PC-9 (cell line): ENCODE measurements at regions not wholly inside any gene's neighbourhood (a gene's known extent, or its start where the extent isn't known, plus 50 kb on each side); places are given as distances from the start of the nearest gene placed in this dataset.

Experiments used
- BruUV-seq: library from RNA; stranded (reverse); fragments of 400-500 nt; replicated peaks from 2 replicates; lab custom pipeline; 2021; lab: Mats Ljungman, UMichigan
- CTCF ChIA-PET: fragments of 300-600 bp; sonication (Branson Sonifier 250); formaldehyde crosslinking; loops from one replicate; lab custom pipeline; 2022; ENCODE audit warnings: antibody characterized with exemption; lab: Charles Lee
- POLR2A ChIA-PET: fragments of 300-600 bp; sonication (Branson Sonifier 250); formaldehyde crosslinking; loops from one replicate; lab custom pipeline; 2022; ENCODE audit warnings: antibody characterized with exemption; ENCODE audit not compliant: unreplicated experiment; lab: Charles Lee
- DNase-seq, 2 experiments: peaks; one replicate each; pipeline versions ENCODE4 v3.0.0 to v3.0.0-alpha.2; 2015 to 2022; ENCODE audit warnings: mixed read lengths in 1 of 2
- H2AFZ ChIP-seq: fragments of 200-600 bp; sonication (generic); 2 replicates; pipeline ENCODE4 v1.8.1; 2017; ENCODE audit warnings: antibody characterized with exemption
- H3F3A ChIP-seq: fragments of 200-600 bp; sonication (generic); 2 replicates; pipeline ENCODE4 v1.8.1; 2017; ENCODE audit warnings: antibody characterized with exemption, mild to moderate bottlenecking, low read depth; ENCODE audit not compliant: insufficient read depth
- H3K27ac ChIP-seq: fragments of 200-600 bp; sonication (generic); 2 replicates; pipeline ENCODE4 v1.6.1; 2016; ENCODE audit warnings: mixed run types
- H3K27me3 ChIP-seq: fragments of 200-600 bp; sonication (generic); 2 replicates; pipeline ENCODE4 v1.6.1; 2016; ENCODE audit warnings: low read depth, mixed run types; ENCODE audit not compliant: insufficient read depth
- H3K36me3 ChIP-seq: fragments of 200-600 bp; sonication (generic); 2 replicates; pipeline ENCODE4 v1.6.1; 2016; ENCODE audit warnings: low read depth, mixed run types
- H3K4me1 ChIP-seq: fragments of 200-600 bp; sonication (generic); replicated peaks from 2 replicates; pipeline ENCODE4 v1.6.1; 2016; ENCODE audit warnings: mixed run types; ENCODE audit not compliant: insufficient read depth
- H3K4me2 ChIP-seq: fragments of 200-600 bp; sonication (generic); 2 replicates; pipeline ENCODE4 v1.6.1; 2017; ENCODE audit warnings: mixed run types
- H3K4me3 ChIP-seq: fragments of 200-600 bp; sonication (generic); 2 replicates; pipeline ENCODE4 v1.6.1; 2016; ENCODE audit warnings: mixed run types
- H3K79me2 ChIP-seq: fragments of 200-600 bp; sonication (generic); 2 replicates; pipeline ENCODE4 v1.6.1; 2017; ENCODE audit warnings: low read depth, mixed run types
- H3K9me2 ChIP-seq: fragments of 200-600 bp; sonication (generic); 2 replicates; pipeline ENCODE4 v1.8.1; 2017; ENCODE audit warnings: mild to moderate bottlenecking; ENCODE audit not compliant: insufficient read depth
- H3K9me3 ChIP-seq: fragments of 200-600 bp; sonication (generic); 2 replicates; pipeline ENCODE4 v1.8.1; 2016; ENCODE audit warnings: low read depth; ENCODE audit not compliant: insufficient read depth
- H4K20me1 ChIP-seq: fragments of 200-600 bp; sonication (generic); 2 replicates; pipeline ENCODE4 v1.8.1; 2017; ENCODE audit not compliant: insufficient read depth
- EZH2 ChIP-seq: fragments of 200-600 bp; sonication (generic); IDR thresholded peaks from 2 replicates; pipeline ENCODE4 v1.8.0; 2017; ENCODE audit warnings: antibody characterized with exemption, low read depth
- intact Hi-C: fragments of 100-400 bp; cut with micrococcal nuclease; formaldehyde crosslinking; loops from one replicate; pipeline ENCODE4 v1.10.0; 2022; ENCODE audit not compliant: unreplicated experiment
- TF ChIP-seq, protein P1 (sequence below): fragments of 200-600 bp; sonication (generic); conservative IDR thresholded peaks from 2 replicates; pipeline ENCODE4 v1.6.1; 2017; ENCODE audit warnings: mixed run types, antibody characterized with exemption, mild to moderate bottlenecking, moderate library complexity

DNA sequence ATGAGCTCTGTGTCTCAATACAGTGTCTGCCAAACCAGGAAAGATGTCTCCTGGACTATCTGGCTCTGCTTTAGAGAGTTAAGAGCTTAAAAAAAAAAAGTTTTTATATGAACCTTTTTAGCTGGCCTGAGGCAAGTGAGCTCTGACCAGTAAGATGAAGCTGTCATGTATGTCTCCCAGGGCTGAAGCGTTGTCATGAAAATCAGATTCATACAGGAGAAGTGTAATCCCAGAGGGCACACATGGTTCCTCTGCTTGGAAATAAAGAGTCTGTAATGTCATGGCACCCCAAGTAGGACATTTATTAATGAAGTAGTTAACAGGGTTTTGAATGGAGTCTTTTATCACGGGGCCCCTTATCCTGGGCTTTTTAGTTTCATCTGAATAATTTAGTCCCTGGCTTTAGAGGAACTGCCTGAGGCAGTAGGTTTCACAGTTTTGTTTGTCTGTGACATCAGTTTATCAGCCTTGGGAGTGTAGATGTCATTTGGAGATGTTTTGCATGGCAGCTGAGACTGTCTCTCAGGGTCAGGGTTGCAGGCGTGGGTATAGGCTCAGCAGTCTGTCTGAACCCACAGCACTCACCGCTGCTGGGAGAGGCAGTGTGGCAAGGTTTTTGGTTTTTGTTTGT, 223.3 kb downstream of the DIRAS2 start:
- H3K4me2 ChIP-seq, result no peak overlapping the region
- BruUV-seq, result no TSS peak

DNA sequence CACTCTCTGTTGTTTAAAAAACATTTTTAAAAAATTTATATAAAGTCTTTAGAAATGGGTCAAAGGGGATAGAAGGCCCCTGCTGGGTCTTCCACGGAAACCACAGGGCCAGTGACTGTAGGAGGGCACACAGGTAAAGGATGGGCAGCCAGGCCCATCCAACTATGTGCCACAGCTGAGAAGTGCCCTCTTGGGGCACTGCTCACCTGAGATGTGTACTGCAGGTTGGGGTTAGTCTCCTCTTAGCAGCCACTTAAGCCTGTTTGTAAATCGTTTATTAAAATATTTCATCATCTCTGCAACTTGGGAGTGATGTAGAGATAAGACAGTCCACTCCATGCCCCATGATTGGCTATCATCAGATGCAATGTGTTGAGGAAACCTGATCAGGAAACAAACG, 222.4 kb downstream of the DIRAS2 start:
- Histone ChIP-seq H3F3A (no peaks in the 10 kb centered on the region), H3K4me3 (no peak overlapping the region), H2AFZ (no peak overlapping the region), H4K20me1 (no peaks in the 10 kb centered on the region), H3K79me2 (no peaks in the 10 kb centered on the region), H3K4me1 (peaks cover 7% of the 10 kb centered on the region; the same call in 1 of the 2 replicates), H3K9me3 (no peaks in the 10 kb centered on the region; the same call in 1 of the 2 replicates), H3K36me3 (no peaks in the 10 kb centered on the region), H3K27me3 (no peaks in the 10 kb centered on the region), H3K4me2 (no peak overlapping the region), H3K27ac (no peak overlapping the region), H3K9me2 (no peaks in the 10 kb centered on the region)
- DNase-seq, result no peak
- no TSS peak for BruUV-seq
- no peak for TF ChIP-seq EZH2
- TF ChIP-seq, protein P1, sequence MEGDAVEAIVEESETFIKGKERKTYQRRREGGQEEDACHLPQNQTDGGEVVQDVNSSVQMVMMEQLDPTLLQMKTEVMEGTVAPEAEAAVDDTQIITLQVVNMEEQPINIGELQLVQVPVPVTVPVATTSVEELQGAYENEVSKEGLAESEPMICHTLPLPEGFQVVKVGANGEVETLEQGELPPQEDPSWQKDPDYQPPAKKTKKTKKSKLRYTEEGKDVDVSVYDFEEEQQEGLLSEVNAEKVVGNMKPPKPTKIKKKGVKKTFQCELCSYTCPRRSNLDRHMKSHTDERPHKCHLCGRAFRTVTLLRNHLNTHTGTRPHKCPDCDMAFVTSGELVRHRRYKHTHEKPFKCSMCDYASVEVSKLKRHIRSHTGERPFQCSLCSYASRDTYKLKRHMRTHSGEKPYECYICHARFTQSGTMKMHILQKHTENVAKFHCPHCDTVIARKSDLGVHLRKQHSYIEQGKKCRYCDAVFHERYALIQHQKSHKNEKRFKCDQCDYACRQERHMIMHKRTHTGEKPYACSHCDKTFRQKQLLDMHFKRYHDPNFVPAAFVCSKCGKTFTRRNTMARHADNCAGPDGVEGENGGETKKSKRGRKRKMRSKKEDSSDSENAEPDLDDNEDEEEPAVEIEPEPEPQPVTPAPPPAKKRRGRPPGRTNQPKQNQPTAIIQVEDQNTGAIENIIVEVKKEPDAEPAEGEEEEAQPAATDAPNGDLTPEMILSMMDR, result no peak
- POLR2A ChIA-PET, result no interaction called here
- CTCF ChIA-PET, result no interaction called here
- intact Hi-C loops, result no loop called here

More for the DNA sequence above, 223.3 kb downstream of the DIRAS2 start:
- no peak for TF ChIP-seq EZH2
- peaks cover 7% of the 10 kb centered on the region; the same call in 1 of the 2 replicates for H3K4me1 ChIP-seq
- H3K27ac ChIP-seq, result no peak overlapping the region
- no peaks in the 10 kb centered on the region for H3K9me2 ChIP-seq
- H3K27me3 ChIP-seq, result no peaks in the 10 kb centered on the region
- H3K79me2 ChIP-seq, result no peaks in the 10 kb centered on the region
- POLR2A ChIA-PET, result no interaction called here
- H3F3A ChIP-seq, result no peaks in the 10 kb centered on the region
- H3K9me3 ChIP-seq, result no peaks in the 10 kb centered on the region; the same call in 1 of the 2 replicates
- H3K4me3 ChIP-seq, result no peak overlapping the region
- intact Hi-C loops, result no loop called here
- no peaks in the 10 kb centered on the region for H3K36me3 ChIP-seq
- CTCF ChIA-PET, result no interaction called here
- H2AFZ ChIP-seq, result no peak overlapping the region
- DNase-seq, result no peak
- no peaks in the 10 kb centered on the region for H4K20me1 ChIP-seq

DNA sequence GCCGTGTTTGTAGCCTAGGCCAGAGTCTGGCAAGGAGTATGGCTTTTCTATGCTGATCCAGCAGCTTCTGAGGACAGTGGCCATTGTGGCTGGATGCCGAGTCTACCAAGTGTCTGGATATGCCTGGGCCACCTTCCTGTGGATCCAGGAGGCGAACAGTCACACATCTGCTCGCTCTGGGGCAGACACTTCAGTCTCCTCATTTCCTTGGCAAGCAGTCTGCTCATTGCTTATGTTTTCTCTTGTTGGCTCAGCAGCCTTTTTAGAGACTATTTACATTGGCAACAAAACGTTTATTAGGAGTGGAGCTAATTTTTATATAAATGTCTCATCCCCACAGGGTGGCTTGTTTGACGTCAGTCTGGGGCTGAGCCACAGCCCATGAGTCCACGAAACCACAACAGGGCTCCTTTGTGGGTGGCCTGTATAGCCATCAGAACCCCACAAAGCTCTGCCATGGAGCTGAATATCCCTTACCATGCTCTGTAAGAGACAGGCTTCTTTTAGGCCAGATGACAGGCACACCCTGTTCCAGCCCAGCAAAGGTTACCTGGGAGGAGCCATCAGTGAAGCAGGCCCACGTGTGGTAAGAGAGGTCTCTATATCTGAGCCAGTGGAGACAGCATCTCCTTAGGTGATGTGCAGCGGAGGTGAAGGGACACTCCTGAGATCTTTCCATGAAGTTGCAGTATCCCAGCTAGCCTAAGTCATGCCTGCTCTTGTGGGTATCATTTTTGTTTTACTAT, 221.7 kb downstream of the DIRAS2 start:
- Histone ChIP-seq H2AFZ (no peak overlapping the region), H3F3A (no peaks in the 10 kb centered on the region), H3K4me1 (peaks cover 7% of the 10 kb centered on the region; the same call in 1 of the 2 replicates), H3K9me2 (no peaks in the 10 kb centered on the region), H4K20me1 (no peaks in the 10 kb centered on the region), H3K27me3 (no peaks in the 10 kb centered on the region), H3K27ac (no peak overlapping the region), H3K4me3 (no peak overlapping the region), H3K4me2 (no peak overlapping the region), H3K36me3 (no peaks in the 10 kb centered on the region), H3K79me2 (no peaks in the 10 kb centered on the region), H3K9me3 (no peaks in the 10 kb centered on the region; the same call in 1 of the 2 replicates)
- intact Hi-C loops, result no loop called here
- CTCF ChIA-PET, result no interaction called here
- BruUV-seq, result no TSS peak
- POLR2A ChIA-PET, result no interaction called here
- no peak for DNase-seq
- TF ChIP-seq EZH2, result no peak
- TF ChIP-seq, protein P1, result no peak
